HG03571 (cell line): ENCODE measurements at regions not wholly inside any gene's neighbourhood (a gene's known extent, or its start where the extent isn't known, plus 50 kb on each side); places are given as distances from the start of the nearest gene placed in this dataset.

Experiments used
- ATAC-seq: cut with Tn5 transposase; IDR thresholded peaks from one replicate; pipeline ENCODE4 v1.9.1; 2021; ENCODE audit not compliant: unreplicated experiment

GRCh38 chr7:41054960-41055661 is 647.8 kb downstream of the INHBA start:
- ATAC-seq, result no peak

GRCh38 chr7:41053820-41054219 is 649.1 kb downstream of the INHBA start:
- no peak for ATAC-seq

- no peak for ATAC-seq
These were observed 650.2 kb downstream of the INHBA start for GRCh38 chr7:41052736-41053135.

GRCh38 chr7:41052201-41052600 is 650.7 kb downstream of the INHBA start:
- no peak for ATAC-seq

GRCh38 chr7:41051535-41051934 is 651.4 kb downstream of the INHBA start:
- no peak for ATAC-seq

- no peak for ATAC-seq
These were observed 651.8 kb downstream of the INHBA start for GRCh38 chr7:41051062-41051461.

- no peak for ATAC-seq
These were observed 654.1 kb downstream of the INHBA start for GRCh38 chr7:41048771-41049170.

GRCh38 chr7:41047789-41048191 is 655.1 kb downstream of the INHBA start:
- no peak for ATAC-seq

GRCh38 chr7:41047211-41047610 is 655.7 kb downstream of the INHBA start:
- ATAC-seq, result no peak

- ATAC-seq, result no peak
These were observed 656.1 kb downstream of the INHBA start for GRCh38 chr7:41046776-41047175.

GRCh38 chr7:41046221-41046761 is 656.6 kb downstream of the INHBA start:
- no peak for ATAC-seq

- no peak for ATAC-seq
These were observed 657.2 kb downstream of the INHBA start for GRCh38 chr7:41045556-41046123.

- ATAC-seq, result no peak
These were observed 662.9 kb downstream of the INHBA start for GRCh38 chr7:41039981-41040380.

GRCh38 chr7:41039386-41039953 is 663.4 kb downstream of the INHBA start:
- ATAC-seq, result no peak

- ATAC-seq, result no peak
These were observed 664.7 kb downstream of the INHBA start for GRCh38 chr7:41038211-41038610.

GRCh38 chr7:41037691-41038090 is 665.2 kb downstream of the INHBA start:
- no peak for ATAC-seq

GRCh38 chr7:41035794-41036193 is 667.1 kb downstream of the INHBA start:
- no peak for ATAC-seq

GRCh38 chr7:41033500-41033899 is 669.4 kb downstream of the INHBA start:
- ATAC-seq, result no peak

- no peak for ATAC-seq
These were observed 672.2 kb downstream of the INHBA start for GRCh38 chr7:41030673-41031072.

- no peak for ATAC-seq
These were observed 673.8 kb downstream of the INHBA start for GRCh38 chr7:41029072-41029499.

- ATAC-seq, result no peak
These were observed 674.3 kb downstream of the INHBA start for GRCh38 chr7:41028580-41028979.

GRCh38 chr7:41027428-41028115 is 675.3 kb downstream of the INHBA start:
- ATAC-seq, result no peak
